OCI-LY3 (cell line): ENCODE measurements at regions not wholly inside any gene's neighbourhood (a gene's known extent, or its start where the extent isn't known, plus 50 kb on each side); places are given as distances from the start of the nearest gene placed in this dataset.

Source experiments
- CTCF ChIP-seq: fragments of 200-600, 300-600 bp; sonication (generic); IDR thresholded peaks from 2 replicates; pipeline ENCODE4 v1.5.1; 2014; ENCODE audit warnings: antibody characterized with exemption, low read length, low read depth
- EZH2phosphoT487 ChIP-seq: fragments of 200-600 bp; shearing (Covaris generic); IDR thresholded peaks from 2 replicates; pipeline ENCODE4 v1.6.1; 2018; ENCODE audit warnings: antibody characterized with exemption, mixed run types, low read depth

DNA sequence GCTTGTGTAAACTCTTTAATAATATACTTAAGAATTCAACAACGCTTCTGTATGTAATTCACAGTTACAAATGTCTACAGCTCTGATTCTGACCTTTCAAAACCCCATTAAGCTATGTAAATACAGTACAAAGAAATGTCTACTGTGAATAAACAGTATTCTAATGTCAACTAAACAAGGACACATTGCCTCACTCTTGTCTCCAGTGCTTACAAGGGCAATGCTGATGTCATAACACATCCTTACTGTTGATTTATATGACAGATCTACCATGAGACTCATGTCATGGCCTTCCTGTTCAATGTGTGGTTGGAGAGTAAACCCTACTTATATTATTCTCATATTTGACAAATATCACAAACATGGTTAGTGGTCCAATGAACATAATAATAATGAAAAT, 256.1 kb upstream of the ADGRL3 start:
- no peak for TF ChIP-seq CTCF
- no peak for TF ChIP-seq EZH2phosphoT487
